Stimulated activated CD4-positive, alpha-beta T cell treated with anti-CD3 and anti-CD28 coated beads, TNF-alpha, amount 100 ng/mL, for 1 hour (primary cell): ENCODE measurements at regions not wholly inside any gene's neighbourhood (a gene's known extent, or its start where the extent isn't known, plus 50 kb on each side); places are given as distances from the start of the nearest gene placed in this dataset.

Source experiments
- DNase-seq, 3 donors: peaks; one replicate each; pipeline ENCODE4 v3.0.0-alpha.2; 2020; ENCODE audit warnings: low read depth in 3 of 3, low spot score in 1 of 3

DNA sequence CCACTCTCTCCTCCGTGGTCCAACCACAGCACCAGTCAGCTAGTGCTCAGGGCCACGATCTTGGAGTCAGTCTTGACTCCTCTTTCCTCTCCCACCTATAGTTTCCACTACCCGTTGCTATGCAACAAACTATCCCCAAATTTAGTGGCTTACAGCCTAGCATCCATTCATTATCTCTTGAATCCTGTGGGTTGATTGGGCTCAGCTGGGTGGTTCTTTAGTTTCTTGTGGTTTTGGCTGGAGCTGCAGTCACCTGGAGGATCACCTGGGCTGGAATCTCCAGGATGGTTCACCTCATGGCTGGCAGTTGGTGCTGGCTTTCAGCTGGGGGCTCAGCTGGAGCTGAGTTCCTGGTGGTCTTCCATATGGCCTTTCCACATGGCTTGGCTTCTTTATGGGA lies 149.9 kb downstream of the ASB1 start:
- DNase-seq = no peak

DNA sequence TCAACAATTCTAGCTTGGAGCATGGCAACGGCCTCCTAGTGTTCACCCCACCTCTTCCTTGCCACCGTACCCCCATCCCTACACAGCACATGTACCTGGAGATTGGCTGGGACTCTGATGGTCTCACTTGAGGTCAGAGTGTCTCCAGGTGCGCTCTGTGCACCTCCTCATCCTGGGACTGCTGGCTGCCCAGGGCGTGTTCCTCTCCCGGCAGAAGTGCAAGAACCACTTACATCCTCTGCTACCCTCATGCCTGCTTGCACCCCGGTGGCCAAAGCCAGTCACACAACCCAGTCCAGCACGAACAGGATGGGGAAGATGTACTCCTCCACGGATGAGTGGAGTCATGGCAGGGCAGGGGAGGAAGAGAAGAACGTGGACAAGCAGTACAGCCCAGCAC lies 151.5 kb downstream of the ASB1 start:
- no peak for DNase-seq

DNA sequence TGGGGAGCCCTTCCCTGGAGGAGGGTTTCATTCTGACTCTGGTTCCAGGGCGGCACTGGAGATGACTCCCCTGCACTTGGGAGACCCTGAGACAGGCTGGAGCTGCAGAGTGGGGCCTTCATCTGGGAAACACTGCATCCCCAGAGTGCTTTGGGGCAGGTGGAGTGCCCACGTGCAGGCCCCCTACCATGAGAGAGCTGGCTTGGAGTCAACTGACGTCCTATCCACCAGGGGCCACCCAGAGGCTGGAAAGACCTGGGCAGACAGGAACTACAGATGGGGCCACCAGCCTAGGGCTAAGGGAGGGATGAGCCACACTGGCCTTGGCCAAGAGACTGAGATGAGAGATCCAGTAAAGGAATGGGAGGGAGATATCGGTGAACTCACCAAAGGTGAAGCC lies 153.8 kb downstream of the ASB1 start:
- DNase-seq = no peak

DNA sequence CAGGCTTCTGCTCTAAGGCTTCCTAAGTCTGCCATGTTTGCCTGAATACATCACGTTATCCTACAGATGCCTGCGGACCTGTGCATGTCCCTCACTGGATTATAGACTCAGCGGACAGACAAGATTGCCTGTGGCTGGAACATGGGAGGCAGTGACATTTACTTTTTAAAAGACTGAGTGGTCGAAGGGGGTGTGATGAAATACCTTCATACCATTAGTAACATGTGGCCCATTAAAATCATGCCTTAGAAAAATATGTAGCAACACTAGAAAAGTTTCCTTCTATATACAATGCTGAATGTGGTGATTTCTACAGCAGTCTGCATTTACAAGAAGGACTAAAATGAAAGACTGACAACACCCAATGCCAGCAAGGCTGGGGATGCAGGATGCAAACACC lies 154.4 kb downstream of the ASB1 start:
- no peak for DNase-seq

DNA sequence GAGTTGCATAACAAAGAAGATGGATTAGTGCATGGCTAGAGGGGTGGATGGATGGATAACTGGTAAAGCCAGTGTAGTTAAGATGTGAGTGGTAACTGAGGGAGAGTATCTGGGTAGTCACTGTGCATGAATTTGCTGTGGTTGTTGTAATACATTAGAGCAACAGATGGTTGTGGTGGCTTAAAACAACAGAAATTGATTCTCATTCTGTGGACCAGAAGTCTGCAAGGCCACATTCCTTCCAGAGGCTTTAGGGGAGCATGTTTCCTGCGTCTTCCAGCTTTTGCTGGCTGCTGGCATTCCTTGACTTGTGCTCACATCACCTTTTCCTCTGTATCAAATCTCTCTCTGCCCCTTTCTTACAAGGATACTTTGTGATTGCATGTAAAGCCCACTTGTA lies 155.4 kb downstream of the ASB1 start:
- DNase-seq = no peak

DNA sequence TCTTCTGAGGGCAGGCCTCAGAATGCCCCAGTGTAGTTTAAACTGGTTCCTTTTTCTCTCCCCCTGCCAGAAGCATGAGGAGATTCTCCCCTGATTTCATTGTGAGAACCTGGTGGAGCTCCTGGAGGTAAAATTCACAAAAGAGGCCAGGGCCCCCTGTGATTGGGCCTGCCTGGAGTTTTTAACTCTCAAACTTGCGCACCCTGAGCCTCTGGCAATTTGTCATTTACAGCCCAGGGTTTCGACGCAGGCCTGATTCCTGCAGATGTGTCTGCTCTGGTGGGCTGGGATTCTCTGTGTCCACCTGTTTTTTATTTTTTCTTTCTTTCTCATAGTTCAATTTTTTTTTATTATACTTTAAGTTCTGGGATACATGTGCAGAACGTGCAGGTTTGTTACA lies 157.9 kb downstream of the ASB1 start:
- no peak for DNase-seq

DNA sequence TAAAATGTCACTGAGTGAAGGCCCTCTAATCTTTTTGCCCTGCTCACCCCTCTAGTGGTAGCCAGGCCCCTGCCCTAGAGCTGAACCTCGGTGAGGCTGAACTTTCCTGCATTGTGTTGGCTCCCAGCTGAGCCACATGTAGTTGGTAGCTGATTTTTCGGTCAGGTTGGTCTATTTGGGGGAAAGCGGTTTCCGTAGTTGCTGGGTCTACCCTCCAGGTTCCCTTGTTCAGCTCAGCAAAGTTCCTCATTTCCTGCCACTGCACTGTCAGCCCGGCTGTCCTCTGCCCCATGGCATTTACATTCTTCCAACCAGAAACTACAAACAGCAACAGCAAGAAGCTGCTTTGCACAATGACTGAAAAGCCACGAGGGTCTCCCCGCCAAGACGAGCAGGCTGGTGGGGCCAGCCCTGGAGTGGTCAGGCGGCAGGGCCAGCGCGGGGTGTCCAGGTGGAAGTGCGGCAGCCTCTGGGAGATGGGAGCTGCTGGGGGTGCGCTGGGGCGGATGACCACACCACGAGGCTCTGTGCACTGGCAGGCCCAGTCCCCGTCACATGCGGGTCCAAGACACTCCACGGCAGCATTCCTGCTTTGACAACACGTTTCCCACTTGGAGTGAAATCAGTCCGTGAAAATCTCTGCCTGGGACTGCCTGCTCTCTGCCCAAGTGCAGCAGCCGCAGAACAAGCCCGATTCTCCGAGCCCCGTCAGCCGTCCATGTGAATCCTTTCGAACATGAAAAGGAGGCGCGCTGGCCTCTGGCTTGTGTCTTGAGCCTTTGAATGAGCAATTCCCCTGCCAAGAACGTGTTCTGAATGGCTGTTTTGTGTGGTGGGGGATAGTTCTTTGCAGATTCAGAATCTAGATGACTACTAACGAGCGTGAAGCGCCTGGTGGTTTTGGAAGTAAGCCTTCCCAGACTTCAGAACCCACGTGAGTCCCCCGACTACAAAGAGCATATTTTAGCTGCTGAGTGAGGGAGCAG lies 159.4 kb downstream of the ASB1 start:
- DNase-seq = no peak

DNA sequence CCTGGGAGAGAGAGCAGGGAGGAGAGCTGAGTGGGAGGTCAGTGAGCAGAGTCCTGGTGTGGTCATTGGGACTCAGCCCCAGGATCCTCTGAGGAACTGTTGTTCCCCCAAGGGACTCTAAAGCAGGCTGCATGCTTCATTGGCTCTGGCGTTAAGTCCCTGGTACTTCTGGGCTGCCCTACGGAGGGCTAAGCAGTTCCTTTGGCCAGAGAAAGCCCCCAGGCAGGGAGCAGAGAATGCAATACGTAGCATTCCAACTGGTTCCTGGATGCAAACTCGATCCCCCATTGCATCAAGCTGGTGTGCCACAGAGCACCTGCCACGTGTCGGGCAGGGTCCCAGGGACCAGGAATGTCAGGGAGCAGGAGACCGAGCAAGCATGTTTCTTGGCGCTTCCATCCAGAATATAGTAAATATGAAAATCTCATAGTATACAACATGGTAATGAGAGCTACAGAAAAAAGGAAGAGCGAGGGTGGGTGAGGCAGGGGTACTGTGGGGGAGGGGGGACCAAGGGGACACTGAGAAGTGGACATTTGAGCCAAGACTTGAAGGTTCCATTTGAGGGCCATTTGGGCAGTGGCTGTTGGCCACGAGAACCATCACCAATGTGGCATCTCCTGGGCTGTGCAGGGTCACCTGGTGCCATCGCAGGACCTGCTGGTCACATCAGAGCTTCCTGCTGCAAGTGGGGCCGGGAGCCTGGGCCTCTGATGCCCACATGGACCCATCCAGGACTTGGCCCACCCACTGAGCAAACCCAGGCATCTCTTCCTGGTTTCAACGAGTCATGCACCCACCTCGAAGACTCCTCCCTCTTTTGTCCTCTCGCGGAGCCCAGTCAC lies 160.4 kb downstream of the ASB1 start:
- no peak for DNase-seq

DNA sequence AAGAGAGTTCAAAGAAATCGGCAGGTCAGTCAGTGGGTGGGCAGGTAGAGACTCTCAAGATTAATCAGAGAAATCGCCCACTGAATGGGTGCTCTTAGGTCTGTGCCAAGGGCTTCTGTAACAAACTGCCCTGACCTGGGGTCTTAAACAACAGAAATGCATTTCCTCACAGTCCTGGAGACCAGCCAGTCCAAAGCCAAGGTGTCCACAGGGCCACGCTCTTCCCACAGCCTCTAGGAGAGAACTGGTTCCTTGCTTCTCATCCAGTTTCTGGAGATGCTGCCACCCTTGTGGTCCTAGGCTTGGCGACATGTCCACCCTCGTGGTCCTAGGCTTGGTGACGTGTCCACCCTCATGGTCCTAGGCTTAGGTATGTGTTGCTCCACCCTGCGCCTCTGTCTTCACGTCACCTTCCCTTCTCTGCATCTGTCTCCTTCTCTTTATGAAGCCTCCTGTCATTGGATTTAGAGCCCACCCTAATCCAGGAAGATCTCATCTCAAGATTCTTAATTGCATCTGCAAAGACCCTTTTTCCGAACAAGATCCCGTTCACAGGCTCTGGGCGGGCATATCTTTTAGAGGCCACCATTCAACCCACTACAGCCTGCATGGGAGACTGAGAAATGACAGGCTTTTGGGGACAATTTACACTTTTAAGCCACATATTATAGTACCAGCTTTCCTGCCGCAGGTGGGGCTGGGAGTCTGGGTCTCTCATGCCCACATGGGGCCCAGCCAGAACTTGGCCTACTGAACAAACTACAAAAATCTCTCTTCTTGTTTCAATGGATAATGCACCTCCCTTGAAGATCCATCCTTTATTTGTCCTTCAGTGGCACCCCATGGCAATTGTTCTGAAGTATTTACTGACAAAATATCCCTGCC lies 161.3 kb downstream of the ASB1 start:
- no peak for DNase-seq

DNA sequence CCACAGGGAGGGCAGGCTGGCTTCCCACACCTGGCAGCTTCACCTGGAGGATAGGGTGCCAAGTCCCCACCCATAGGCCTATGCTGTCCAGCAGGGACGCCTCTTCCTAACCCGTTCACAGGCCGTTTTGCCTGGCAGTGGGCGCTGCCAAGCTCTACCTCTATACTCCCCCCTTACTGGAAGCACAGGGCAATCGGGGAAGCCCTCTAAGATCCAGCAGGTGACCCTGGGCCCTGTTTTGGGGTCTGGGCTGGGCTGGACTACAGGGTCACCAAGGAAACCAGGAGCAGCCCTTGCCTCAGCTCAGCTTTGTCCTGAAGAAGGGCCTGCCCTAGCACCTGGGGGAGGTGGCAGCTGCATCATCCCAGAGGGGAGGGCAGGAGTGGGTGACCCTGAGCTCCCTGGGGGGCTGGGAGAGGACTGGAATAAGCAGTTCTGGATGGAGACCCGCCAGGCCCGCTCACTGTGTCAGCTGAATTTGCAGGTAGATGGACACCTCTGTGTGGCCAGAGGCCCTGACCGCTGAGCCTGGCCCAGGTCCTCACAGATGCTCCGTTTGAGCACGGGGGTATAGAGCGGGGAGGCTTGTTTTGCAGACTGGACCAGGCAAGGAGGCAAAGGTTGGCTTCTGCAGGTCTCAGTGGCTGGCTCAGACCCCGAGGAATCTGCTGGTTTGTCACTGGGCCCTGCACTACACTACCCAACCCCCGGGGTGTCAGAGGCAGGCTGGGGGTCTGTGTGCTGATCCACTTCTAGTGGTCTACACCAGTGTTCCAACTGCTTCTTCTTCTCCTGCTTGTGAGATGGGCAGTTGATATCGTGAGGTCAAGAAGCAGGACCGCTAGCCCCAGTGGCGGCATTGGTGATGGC lies 163.1 kb downstream of the ASB1 start:
- no peak for DNase-seq

DNA sequence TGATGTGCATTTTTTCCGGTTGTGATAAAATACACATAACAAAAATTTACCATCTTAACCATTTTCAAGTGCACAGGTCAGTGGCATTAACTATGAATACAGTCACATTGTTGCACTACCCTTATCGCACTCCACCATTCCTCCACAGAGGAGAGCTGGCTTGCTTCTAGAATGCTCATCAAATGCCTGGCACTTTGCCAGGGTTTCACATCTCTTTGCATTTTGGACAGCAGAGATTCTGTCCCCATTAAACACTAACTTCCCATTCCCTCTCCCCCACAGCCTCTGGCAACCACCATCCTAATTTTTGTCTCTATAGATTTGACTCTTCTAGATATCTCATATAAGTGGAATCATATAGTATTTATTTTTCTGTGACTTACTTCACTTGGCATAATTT lies 165.0 kb downstream of the ASB1 start:
- DNase-seq = no peak

DNA sequence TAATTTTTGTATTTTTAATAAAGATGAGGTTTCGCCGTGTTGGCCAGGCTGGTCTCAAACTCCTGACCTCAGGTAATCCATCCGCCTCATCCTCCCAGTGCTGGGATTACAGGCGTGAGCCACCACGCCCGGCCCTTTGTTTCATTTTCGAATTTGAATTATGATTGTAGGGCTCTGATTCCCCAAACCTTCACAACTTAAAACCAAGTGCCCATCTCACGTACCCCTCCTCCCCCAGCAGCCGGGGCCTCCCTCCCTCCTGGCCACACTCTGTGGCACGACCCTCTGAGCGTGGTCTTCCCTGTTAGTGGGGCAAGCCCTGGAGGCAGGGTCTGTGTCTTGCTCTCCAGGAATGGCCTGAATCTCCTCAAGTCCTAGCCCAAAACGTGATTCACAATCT lies 166.5 kb downstream of the ASB1 start:
- DNase-seq = no peak

DNA sequence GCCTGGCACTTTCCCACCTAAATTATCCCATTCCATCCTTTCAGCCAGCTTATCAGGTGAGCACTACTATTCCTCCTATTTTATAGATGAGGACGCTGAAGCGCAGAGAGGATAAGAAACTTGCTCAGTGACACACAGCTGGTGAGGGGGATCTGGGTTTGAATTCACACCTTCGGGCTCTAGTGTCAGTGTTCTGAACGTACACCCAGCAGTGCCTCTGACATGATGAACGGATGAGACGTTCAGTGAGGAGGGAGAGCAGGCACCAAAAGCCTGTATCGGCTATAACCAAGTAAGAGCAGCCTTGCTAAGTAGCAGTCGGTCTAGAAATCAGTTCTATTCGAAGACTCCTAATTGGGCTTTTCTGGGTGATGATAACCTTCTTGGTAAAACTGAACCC lies 167.0 kb downstream of the ASB1 start:
- no peak for DNase-seq

DNA sequence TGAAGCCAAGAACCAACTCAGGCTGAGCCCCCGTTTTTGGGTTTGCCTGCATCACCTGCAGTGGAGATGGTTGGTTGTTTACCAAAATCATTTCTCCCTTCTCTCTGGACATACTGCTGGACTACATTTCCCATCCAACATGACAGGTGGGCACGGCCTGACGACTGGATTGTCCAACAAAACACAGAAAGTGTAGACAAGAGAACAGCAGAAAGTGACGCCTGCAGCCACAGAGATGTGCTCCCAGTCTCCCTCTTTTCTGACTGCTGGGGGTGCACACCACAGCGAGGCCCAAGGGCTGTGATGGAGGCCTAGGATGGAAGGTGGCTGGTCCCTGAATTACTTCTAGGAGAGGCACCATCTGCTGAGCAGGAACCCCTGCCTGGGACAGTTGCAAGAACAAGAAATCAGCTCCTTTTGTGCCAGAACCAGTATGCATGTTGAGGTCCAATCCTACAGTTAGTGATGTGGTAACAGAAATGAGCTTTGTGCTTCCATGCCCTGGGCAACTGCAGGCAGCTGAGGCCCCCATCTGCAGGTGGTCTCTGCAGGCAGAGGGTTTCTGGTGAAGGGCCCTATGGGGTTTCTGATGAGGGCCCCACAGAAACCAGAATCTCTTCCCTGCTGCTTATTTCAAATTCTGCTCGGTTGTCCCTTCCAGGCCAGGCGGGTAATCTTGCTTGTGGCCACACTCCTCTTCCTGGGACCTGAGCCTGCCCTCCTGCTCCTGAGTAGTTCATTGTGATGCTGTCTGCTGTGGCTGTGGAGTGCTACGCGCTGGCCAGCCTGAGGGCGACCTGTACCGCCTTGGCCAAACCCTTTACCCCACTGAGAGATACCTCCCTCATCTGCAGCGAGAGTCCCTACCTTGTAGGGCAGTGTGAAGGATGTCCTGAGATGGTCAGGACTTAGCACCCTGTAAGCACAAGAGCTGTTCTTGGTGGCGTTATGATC lies 168.3 kb downstream of the ASB1 start:
- DNase-seq = no peak

DNA sequence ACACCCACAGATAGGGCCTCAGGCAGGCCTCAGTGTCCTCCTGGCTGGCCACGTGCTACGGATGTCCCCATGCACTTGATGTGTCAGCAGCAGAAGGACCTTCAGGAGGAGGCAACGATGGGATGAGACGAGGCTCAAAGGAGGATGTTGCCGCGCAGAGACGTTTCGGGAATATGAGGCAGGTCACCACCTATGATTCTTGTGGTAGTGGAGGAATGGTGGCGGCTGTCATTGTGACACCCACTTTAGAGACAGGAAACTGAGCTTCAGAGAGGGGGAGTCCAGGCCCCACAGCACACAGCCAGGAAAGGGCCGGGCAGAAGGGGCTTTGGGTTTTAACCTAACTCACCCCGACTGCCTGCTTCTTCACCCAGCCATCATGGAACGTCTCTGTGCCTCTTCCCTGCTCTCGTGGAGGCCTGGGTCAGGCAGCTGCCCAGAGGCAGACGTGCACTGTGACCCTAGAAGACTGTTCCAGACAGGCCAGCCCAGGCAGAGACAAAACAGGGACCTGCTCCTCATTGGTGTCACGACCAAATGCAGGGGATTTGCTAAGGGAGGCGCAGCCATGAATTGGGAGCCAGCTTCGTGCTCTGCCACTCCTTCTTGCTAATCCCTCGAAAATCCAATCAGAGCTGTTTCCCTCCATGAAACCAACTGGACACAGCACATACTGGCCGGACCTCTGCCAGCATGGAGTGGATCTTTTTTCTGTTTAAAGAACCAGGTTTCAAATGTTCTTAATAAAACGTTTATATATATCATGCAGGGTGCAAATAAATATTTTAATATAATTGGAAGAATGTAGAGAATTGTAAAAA lies 169.2 kb downstream of the ASB1 start:
- no peak for DNase-seq

DNA sequence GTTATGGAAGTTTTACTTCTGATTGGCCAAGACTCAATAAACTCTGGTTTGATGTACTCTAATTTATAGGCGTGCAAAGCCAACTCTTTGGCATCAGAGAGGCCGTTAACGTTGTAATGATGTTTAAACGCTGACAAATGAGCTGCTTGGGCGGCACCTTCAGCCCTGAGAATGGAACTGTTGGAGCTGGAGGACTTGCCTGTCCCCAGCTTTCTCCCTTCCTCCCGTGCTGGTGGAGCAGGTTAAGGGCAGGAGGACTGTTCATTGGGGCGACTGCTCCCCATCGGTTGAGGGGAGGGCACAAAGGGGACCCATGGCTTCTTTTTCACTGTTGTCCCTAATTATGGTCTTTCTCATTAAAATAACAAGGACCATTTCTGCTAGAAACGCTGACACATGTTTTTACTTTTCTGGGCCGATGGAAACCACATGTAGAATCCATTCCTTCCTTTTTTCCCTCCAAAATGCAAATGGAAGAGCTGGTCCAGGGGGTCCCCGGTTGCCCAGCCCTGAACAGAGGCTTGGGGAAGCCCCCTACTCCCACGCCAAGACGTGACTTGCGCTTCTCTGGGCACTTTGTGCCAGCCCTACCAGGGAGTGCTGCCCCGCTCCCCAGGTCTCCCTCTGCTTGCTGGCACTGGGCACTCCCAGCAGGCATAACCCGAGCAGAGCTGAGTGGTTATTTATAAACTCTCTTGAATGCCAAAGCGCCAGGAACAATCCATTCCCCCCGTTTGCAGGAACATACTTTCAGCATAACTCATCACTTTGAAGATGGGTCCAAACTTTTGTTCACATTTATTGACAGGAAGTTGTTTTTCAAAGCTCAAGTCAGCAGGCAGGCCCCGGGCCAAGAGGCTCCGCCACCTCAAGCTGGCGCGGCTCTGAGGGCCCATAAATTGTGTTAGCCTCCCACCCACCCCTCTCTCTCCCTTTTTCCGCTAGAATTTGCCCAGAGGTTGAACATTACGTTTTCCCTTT lies 170.1 kb downstream of the ASB1 start:
- no peak for DNase-seq
